Uterus (tissue), 2 donors: ENCODE measurements at regions not wholly inside any gene's neighbourhood (a gene's known extent, or its start where the extent isn't known, plus 50 kb on each side); places are given as distances from the start of the nearest gene placed in this dataset.
A peak's percentile ranks its signal among the peaks of the same experiment; 100 is the strongest.

Experiments used
- CTCF ChIP-seq, 4 experiments: fragments of 200-600 bp in 2 of 4; fragments of 450-650 bp in 2 of 4; sonication (generic) in 2 of 4; IDR thresholded peaks; one replicate each; pipeline ENCODE4 v1.5.1; 2016 to 2019; ENCODE audit warnings: antibody characterized with exemption in 4 of 4, mild to moderate bottlenecking in 2 of 4, moderate library complexity in 1 of 4
- POLR2A ChIP-seq, 2 donors: fragments of 450-650 bp; IDR thresholded peaks; one replicate each; pipeline ENCODE4 v1.6.1; 2016; ENCODE audit warnings: antibody characterized with exemption in 2 of 2, mild to moderate bottlenecking in 1 of 2, moderate library complexity in 1 of 2

GRCh38 chr20:40160097-40160550 lies 528.9 kb downstream of the MAFB start:
- TF ChIP-seq CTCF (IDR thresholded peaks at IDR 0.05) = peak; percentile 32 to 39 (median 36)
- TF ChIP-seq POLR2A (IDR thresholded peaks at IDR 0.05) = no peak
